ENCODE measurements at regions not wholly inside any gene's neighbourhood (a gene's known extent, or its start where the extent isn't known, plus 50 kb on each side); places are given as distances from the start of the nearest gene placed in this dataset.

- TF ChIP-seq, protein P1, sequence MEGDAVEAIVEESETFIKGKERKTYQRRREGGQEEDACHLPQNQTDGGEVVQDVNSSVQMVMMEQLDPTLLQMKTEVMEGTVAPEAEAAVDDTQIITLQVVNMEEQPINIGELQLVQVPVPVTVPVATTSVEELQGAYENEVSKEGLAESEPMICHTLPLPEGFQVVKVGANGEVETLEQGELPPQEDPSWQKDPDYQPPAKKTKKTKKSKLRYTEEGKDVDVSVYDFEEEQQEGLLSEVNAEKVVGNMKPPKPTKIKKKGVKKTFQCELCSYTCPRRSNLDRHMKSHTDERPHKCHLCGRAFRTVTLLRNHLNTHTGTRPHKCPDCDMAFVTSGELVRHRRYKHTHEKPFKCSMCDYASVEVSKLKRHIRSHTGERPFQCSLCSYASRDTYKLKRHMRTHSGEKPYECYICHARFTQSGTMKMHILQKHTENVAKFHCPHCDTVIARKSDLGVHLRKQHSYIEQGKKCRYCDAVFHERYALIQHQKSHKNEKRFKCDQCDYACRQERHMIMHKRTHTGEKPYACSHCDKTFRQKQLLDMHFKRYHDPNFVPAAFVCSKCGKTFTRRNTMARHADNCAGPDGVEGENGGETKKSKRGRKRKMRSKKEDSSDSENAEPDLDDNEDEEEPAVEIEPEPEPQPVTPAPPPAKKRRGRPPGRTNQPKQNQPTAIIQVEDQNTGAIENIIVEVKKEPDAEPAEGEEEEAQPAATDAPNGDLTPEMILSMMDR (IDR thresholded peaks at IDR 0.05; ENCODE audit: low read length) = no peak
- TF ChIP-seq EZH2 (optimal IDR thresholded peaks at IDR 0.05; ENCODE audit: low read depth, low read length) (no peak), EZH2phosphoT487 (IDR thresholded peaks at IDR 0.05; ENCODE audit: low read length) (no peak)
Measured at GRCh38 chr4:14496969-14497368, 505.3 kb upstream of the CPEB2 start.

All from MM.1S (cell line).